Fibroblast of lung (primary cell): ENCODE measurements at regions not wholly inside any gene's neighbourhood (a gene's known extent, or its start where the extent isn't known, plus 50 kb on each side); places are given as distances from the start of the nearest gene placed in this dataset.

Experiments used
- DNase-seq, 2 donors: peaks; one replicate each; pipeline versions ENCODE4 v3.0.0 to v3.0.0-alpha.2; 2010; ENCODE audit warnings: low read depth in 2 of 2
- H2AFZ ChIP-seq: 2 replicates; pipeline ENCODE4 v1.5.1; 2012; ENCODE audit warnings: low read length, control low read depth, inconsistent platforms
- H3K27ac ChIP-seq: 2 replicates; pipeline ENCODE4 v1.5.1; 2011; ENCODE audit warnings: low read length, control low read depth; ENCODE audit not compliant: insufficient read depth
- H3K27me3 ChIP-seq: 2 replicates; pipeline ENCODE4 v1.5.1; 2011; ENCODE audit warnings: mild to moderate bottlenecking, low read length; ENCODE audit not compliant: control insufficient read depth, insufficient read depth
- H3K36me3 ChIP-seq: 2 replicates; pipeline ENCODE4 v1.5.1; 2011; ENCODE audit warnings: low read length; ENCODE audit not compliant: control insufficient read depth, insufficient read depth
- H3K4me1 ChIP-seq: 2 replicates; pipeline ENCODE4 v1.5.1; 2011; ENCODE audit warnings: low read length; ENCODE audit not compliant: control insufficient read depth, insufficient read depth; ENCODE audit errors: extremely low read depth
- H3K4me2 ChIP-seq: 2 replicates; pipeline ENCODE4 v1.5.1; 2011; ENCODE audit warnings: low read length, control low read depth; ENCODE audit not compliant: insufficient read depth; ENCODE audit errors: extremely low read depth
- H3K4me3 ChIP-seq, 4 experiments: fragments of 200-600 bp in 1 of 4; sonication (generic) in 1 of 4; replicated peaks in 1 of 4; 2 replicates each; pipeline ENCODE4 v1.5.1; 2011 to 2016; ENCODE audit warnings: low read length in 4 of 4, low read depth in 3 of 4, mild to moderate bottlenecking in 3 of 4, control low read depth in 2 of 4, inconsistent platforms in 1 of 4, mixed read lengths in 1 of 4; ENCODE audit not compliant: insufficient read depth in 1 of 4; ENCODE audit errors: control extremely low read depth in 1 of 4
- H3K79me2 ChIP-seq: 2 replicates; pipeline ENCODE4 v1.5.1; 2012; ENCODE audit warnings: mild to moderate bottlenecking, low read length, inconsistent platforms; ENCODE audit not compliant: control insufficient read depth, insufficient read depth
- H3K9ac ChIP-seq: 2 replicates; pipeline ENCODE4 v1.5.1; 2011; ENCODE audit warnings: mild to moderate bottlenecking, low read length, control low read depth; ENCODE audit not compliant: insufficient read depth
- H3K9me3 ChIP-seq: 2 replicates; pipeline ENCODE4 v1.5.1; 2012; ENCODE audit warnings: low read depth, low read length; ENCODE audit not compliant: control insufficient read depth, insufficient read depth
- H4K20me1 ChIP-seq: 2 replicates; pipeline ENCODE4 v1.5.1; 2011; ENCODE audit warnings: low read length; ENCODE audit not compliant: control insufficient read depth, insufficient read depth; ENCODE audit errors: extremely low read depth
- CTCF ChIP-seq, 2 donors: IDR thresholded peaks in 1 of 2; conservative IDR thresholded peaks in 1 of 2; 1 replicate in 1 of 2; 2 replicates in 1 of 2; pipeline ENCODE4 v1.5.1; 2011 to 2012; ENCODE audit warnings: low read length in 2 of 2, control low read depth in 1 of 2, inconsistent platforms in 1 of 2, low read depth in 1 of 2, mild to moderate bottlenecking in 1 of 2
- EZH2 ChIP-seq: IDR thresholded peaks from 2 replicates; pipeline ENCODE4 v1.5.1; 2012; ENCODE audit warnings: low read length, control low read depth, mild to moderate bottlenecking; ENCODE audit errors: missing control alignments

- H3K9ac ChIP-seq, result no peak overlapping the region
- no peak overlapping the region for H3K4me3 ChIP-seq
- H3K36me3 ChIP-seq, result no peaks in the 10 kb centered on the region
- no peaks in the 10 kb centered on the region for H4K20me1 ChIP-seq
- TF ChIP-seq CTCF (conservative IDR thresholded peaks at IDR 0.05 in 1 of 2, IDR thresholded peaks at IDR 0.05 in 1 of 2; ENCODE audit: low read depth in 1 of 2, low read length in 2 of 2) (no peak), EZH2 (no peak)
- H2AFZ ChIP-seq, result no peak overlapping the region
- H3K4me1 ChIP-seq, result peaks cover 11% of the 10 kb centered on the region
- no peaks in the 10 kb centered on the region for H3K9me3 ChIP-seq
- no peak overlapping the region for H3K27ac ChIP-seq
- no peaks in the 10 kb centered on the region for H3K27me3 ChIP-seq
- H3K4me2 ChIP-seq, result no peak overlapping the region
- no peak for DNase-seq
- H3K79me2 ChIP-seq, result no peaks in the 10 kb centered on the region
Observed at GRCh38 chr1:114316204-114316603, 162.5 kb upstream of the SYT6 start.

GRCh38 chr1:114315631-114316030 lies 162.0 kb upstream of the SYT6 start:
- peaks cover 9% of the 10 kb centered on the region for H3K4me1 ChIP-seq
- no peak for TF ChIP-seq CTCF (conservative IDR thresholded peaks at IDR 0.05 in 1 of 2, IDR thresholded peaks at IDR 0.05 in 1 of 2; ENCODE audit: low read depth in 1 of 2, low read length in 2 of 2)
- TF ChIP-seq EZH2, result no peak
- H3K9ac ChIP-seq, result no peak overlapping the region
- no peaks in the 10 kb centered on the region for H3K36me3 ChIP-seq
- H3K4me2 ChIP-seq, result no peak overlapping the region
- no peak overlapping the region for H3K27ac ChIP-seq
- H4K20me1 ChIP-seq, result no peaks in the 10 kb centered on the region
- no peaks in the 10 kb centered on the region for H3K9me3 ChIP-seq
- no peak overlapping the region for H3K4me3 ChIP-seq
- no peaks in the 10 kb centered on the region for H3K79me2 ChIP-seq
- H2AFZ ChIP-seq, result no peak overlapping the region
- peak in 1 of 2 donors; percentile 20 for DNase-seq
- no peaks in the 10 kb centered on the region for H3K27me3 ChIP-seq

GRCh38 chr1:114314576-114314975 lies 160.9 kb upstream of the SYT6 start:
- no peak overlapping the region for H3K27ac ChIP-seq
- no peak for DNase-seq
- H3K4me1 ChIP-seq, result peaks cover 11% of the 10 kb centered on the region

More at GRCh38 chr1:114314576-114314975, 160.9 kb upstream of the SYT6 start:
- Histone ChIP-seq H3K36me3 (no peaks in the 10 kb centered on the region), H3K79me2 (no peaks in the 10 kb centered on the region), H3K4me2 (no peak overlapping the region), H3K4me3 (no peak overlapping the region), H4K20me1 (no peaks in the 10 kb centered on the region), H3K27me3 (no peaks in the 10 kb centered on the region), H3K9ac (no peak overlapping the region), H2AFZ (no peak overlapping the region), H3K9me3 (no peaks in the 10 kb centered on the region)
- TF ChIP-seq CTCF (conservative IDR thresholded peaks at IDR 0.05 in 1 of 2, IDR thresholded peaks at IDR 0.05 in 1 of 2; ENCODE audit: low read depth in 1 of 2, low read length in 2 of 2), result no peak
- TF ChIP-seq EZH2, result no peak
